HG02759 (cell line): ENCODE measurements at regions not wholly inside any gene's neighbourhood (a gene's known extent, or its start where the extent isn't known, plus 50 kb on each side); places are given as distances from the start of the nearest gene placed in this dataset.
"Not testable (repeated sequence)": the region's sequence is repeated elsewhere in the genome, so short reads cannot be mapped to it uniquely, and the experiment has no call there.

ENCODE experiments used
- ATAC-seq: cut with Tn5 transposase; IDR thresholded peaks from one replicate; pipeline ENCODE4 v1.9.1; 2021; ENCODE audit warnings: mild to moderate bottlenecking, moderate library complexity; ENCODE audit not compliant: unreplicated experiment

- ATAC-seq = no peak
Observed at GRCh38 chrX:95953564-95953963, 731.1 kb upstream of the DIAPH2 start.

- ATAC-seq = no peak
Observed at GRCh38 chrX:95956745-95957144, 727.9 kb upstream of the DIAPH2 start.

GRCh38 chrX:95973456-95974095 lies 711.1 kb upstream of the DIAPH2 start:
- not testable (repeated sequence) for ATAC-seq

DNA sequence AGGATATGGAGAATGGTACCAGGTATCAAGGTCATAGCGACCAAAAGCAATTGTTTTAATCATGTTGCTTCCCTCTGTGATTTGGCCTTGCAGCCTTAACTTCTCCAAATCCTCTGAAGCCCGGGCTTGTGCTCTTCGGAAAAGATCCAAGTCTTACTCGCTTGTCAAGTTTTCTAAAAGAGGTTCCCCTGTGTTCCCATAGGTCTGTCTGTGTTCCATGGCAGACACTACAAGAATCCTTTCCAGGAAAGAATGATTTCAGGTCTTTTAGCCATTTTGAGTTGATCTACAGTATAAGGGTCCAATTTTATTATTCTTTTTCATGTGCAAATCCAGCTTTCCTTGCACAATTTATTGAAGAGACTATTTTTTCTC lies 710.6 kb upstream of the DIAPH2 start:
- no peak for ATAC-seq

GRCh38 chrX:95974890-95975289 lies 709.8 kb upstream of the DIAPH2 start:
- no peak for ATAC-seq

- ATAC-seq = no peak
Observed at GRCh38 chrX:95995583-95995982, 689.1 kb upstream of the DIAPH2 start.

DNA sequence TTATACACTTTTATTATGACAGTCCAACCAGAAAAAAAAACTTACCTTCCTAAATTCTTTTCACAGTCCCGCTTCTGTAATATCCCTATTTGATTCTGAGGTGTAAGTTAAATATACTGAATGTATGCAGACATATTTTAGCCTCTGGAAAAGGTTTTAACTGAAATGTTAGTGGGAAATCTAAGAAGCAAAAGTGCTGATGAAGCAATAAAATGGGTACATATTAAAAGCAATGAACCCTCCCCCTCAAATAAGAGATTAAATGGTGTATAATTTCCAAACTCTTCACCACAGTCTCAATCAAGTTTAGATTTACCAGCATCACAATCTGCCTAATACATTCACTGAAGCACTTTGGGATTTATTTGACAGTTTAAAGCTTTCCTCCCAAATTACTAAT lies 688.3 kb upstream of the DIAPH2 start:
- ATAC-seq = no peak

DNA sequence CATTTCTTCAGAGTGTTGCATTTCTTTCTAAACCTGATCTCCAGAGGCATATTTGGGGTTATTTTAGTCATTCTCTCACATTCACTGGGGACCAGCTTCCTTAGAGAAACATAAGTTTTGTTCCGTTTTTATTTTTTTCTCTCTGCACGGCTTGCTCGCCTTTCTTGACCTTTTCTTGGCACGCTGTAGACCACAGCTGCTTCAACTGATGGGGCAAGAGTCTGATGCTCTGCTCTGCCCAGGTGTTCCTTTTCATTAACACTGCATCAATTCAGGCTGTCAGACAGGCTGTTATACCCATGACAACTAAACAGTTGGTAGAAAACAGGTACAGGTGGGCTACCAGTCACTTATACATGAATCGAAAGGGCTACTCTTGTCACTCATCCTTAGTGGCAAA lies 682.2 kb upstream of the DIAPH2 start:
- ATAC-seq = no peak

- ATAC-seq = no peak
Observed at GRCh38 chrX:96004386-96004785, 680.3 kb upstream of the DIAPH2 start.

- no peak for ATAC-seq
Observed at GRCh38 chrX:96006281-96006680, 678.4 kb upstream of the DIAPH2 start.

DNA sequence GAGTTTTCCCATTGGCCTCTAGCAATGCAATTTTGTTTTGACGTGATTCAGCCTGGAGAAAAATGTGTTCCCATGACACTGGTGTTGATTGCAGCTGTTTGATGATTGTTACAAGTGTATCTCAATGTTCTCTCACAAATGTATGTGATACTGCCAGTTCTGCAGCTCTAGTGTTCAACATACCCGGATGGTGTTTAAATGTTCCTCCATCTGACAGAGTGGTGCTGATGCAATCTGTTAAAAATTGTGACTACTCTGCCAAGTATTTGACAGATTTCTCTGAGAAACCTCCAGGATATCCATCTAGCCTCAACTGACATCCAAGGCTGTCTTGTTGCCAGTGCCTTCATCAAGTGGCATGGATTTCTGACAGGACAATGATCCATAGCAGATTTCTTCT lies 657.2 kb upstream of the DIAPH2 start:
- no peak for ATAC-seq

GRCh38 chrX:96052078-96052477 lies 632.6 kb upstream of the DIAPH2 start:
- ATAC-seq = no peak

DNA sequence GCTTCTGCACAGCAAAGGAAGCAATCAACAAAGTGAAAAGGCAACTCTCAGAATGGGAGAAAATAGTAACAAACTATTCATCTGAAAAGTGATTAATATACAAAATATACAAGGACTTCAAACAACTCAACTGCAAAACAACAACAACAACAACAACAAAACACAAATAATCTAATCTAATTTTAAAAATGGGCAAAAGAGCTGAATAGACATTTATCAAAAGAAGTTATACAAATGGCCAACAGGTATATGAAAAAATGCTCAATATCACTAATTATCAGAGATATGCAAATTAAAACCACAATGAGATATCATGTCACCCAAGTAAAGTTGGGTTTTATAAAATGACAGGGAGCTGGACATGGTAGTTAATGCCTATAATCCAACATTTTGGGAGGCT lies 602.8 kb upstream of the DIAPH2 start:
- no peak for ATAC-seq

DNA sequence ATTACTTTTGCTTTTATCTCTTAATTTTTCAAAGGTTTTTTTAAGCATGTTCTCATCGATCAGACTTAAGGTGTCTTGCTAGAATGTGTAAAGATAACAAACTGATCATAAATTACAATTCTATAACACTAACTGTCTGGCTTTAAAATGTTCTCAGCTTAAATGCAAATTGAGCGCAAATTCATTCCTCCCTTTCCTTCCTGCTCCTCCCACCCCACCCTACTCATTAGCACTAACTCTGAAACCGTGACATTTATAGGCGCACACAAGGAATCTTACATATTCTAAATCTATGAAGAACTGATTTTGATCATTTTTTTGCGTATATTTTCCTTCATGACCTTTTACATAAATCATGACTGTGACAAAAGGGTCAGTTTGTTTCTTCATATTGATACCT lies 590.0 kb upstream of the DIAPH2 start:
- ATAC-seq = no peak

- ATAC-seq = no peak
Observed at GRCh38 chrX:96098471-96098870, 586.2 kb upstream of the DIAPH2 start.

- ATAC-seq = no peak
Observed at GRCh38 chrX:96102997-96103396, 581.6 kb upstream of the DIAPH2 start.

- ATAC-seq = no peak
Observed at GRCh38 chrX:96112689-96113088, 572.0 kb upstream of the DIAPH2 start.

DNA sequence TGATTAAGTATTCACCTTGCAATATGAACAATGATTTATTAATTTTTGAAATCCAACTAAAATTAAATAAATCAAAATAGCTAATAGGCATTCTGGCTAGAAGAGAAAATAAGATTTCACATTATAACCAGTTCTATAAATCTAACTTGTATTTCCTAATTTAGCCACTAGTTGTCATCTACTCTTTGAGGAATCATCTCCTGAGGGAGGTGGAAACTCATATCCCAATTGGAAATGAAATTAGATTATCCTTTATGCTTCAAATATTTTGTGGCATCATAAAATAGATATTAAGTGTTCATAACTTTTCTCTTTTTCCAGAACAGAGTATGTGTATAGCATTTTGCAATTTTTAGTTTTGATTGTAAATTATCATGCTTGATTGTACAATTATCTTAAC lies 558.5 kb upstream of the DIAPH2 start:
- no peak for ATAC-seq

DNA sequence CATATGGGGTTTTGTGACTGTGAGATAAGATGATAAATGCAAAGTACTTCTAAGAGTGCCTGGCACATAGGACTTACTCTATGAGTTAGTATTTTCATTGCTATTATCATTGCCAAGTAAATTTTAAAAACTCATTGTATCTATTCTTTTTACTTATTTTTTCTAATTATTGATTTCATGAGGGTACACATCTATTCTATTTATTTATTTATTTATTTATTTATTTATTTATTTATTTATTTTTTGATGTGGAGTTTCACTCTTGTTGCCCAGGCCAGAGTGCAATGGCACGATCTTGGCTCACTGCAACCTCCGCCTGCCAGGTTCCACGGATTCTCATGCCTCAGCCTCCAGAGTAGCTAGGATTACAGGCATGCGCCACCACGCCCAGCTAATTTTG lies 556.6 kb upstream of the DIAPH2 start:
- ATAC-seq = not testable (repeated sequence)

DNA sequence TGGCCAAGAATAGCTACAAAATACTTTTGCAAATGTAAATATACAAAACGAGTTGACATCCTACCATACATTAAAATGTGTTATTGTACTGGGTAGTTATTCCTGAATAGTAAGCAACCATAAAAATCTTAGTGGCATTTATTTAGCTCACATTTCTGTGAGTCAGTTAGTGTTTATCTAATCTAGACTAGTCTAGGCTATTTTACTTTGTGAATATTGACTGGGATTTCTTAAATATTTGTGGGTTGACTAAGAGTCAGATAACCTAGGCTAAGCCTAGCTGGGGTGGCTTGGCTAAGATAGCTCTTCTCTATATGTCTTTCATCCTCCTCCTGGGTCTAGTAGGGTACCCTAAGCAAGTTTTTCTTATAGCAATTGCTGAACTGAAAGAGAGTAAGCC lies 543.8 kb upstream of the DIAPH2 start:
- ATAC-seq = no peak

GRCh38 chrX:96147681-96148080 lies 537.0 kb upstream of the DIAPH2 start:
- no peak for ATAC-seq

DNA sequence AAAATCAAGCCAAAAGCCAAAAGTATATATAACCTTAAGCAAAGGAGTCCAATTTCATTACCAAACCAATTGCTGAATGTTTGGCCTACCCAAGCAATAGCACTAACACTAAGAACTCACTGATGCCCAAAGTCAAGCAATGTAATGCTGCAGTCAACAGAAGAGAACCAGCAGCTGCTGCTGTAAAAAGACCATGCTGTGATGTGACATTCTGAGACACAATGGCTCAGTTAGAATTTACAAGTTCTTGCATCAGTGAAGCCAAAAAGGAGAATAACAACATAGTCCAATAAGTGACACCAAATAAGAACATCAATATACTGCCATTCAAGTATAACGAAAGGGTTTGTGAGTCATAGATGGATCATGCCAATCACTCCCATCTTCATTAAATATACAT lies 514.0 kb upstream of the DIAPH2 start:
- ATAC-seq = no peak

DNA sequence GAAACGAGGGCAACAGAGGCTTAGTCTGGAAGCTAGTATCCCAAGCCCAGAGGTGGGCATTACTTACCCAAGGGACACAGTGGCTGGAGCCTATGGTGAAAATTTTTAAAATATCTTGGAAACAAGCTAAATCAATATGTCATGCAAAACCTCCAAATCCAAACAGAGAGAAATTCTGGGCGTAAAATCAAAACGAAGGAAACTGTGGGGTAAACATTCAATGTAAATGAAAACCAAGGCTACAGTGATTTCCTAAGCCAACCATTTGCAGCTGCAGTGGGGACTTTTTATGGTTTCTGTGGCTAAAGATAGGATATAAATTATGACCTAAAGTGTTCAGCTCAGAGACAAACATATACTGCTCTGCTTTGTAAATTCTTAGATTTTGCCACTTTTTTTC lies 507.7 kb upstream of the DIAPH2 start:
- no peak for ATAC-seq

DNA sequence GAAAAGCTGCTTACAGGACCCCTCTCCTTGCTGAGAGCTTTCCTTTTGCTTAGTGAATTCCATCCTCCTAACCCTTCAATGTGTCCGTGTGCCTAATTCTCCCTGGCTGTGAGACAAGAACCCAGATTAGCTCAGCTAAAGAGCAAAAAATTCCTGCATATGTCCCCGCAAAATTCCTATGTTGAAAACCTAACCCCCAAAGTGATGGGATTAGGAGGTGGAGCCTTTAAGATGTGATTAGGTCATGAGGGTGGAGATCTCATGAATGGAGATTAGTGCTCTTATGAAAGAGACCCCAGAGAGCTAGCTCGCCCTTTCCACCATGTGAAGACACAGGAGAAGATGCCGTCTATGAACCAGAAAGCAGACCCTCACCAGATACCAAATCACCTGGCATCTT lies 503.0 kb upstream of the DIAPH2 start:
- ATAC-seq = no peak
